HUES6 (cell line): ENCODE measurements at regions not wholly inside any gene's neighbourhood (a gene's known extent, or its start where the extent isn't known, plus 50 kb on each side); places are given as distances from the start of the nearest gene placed in this dataset.

ENCODE experiments used
- H3K27ac ChIP-seq: 2 replicates; pipeline ENCODE4 v1.7.0; 2013; ENCODE audit warnings: low read depth, mild to moderate bottlenecking, low read length, inconsistent platforms
- H3K27me3 ChIP-seq: 2 replicates; pipeline ENCODE4 v1.6.1; 2013; ENCODE audit warnings: low read length; ENCODE audit not compliant: control insufficient read depth, insufficient read depth
- H3K36me3 ChIP-seq: 2 replicates; pipeline ENCODE4 v1.6.1; 2013; ENCODE audit warnings: low read length; ENCODE audit not compliant: control insufficient read depth, insufficient read depth
- H3K4me1 ChIP-seq: 2 replicates; pipeline ENCODE4 v1.6.1; 2013; ENCODE audit warnings: low read length; ENCODE audit not compliant: control insufficient read depth, insufficient read depth
- H3K4me3 ChIP-seq: 2 replicates; pipeline ENCODE4 v1.5.1; 2013; ENCODE audit warnings: low read depth, low read length
- H3K9ac ChIP-seq: one replicate; pipeline ENCODE4 v1.6.1; 2013; ENCODE audit warnings: mild to moderate bottlenecking, low read length
- H3K9me3 ChIP-seq: 2 replicates; pipeline ENCODE4 v1.6.1; 2013; ENCODE audit warnings: low read depth, low read length; ENCODE audit not compliant: control insufficient read depth, insufficient read depth

GRCh38 chr13:80754441-80754840 is 413.5 kb upstream of the SPRY2 start:
- Histone ChIP-seq H3K4me1 (no peaks in the 10 kb centered on the region), H3K36me3 (no peaks in the 10 kb centered on the region), H3K4me3 (no peak overlapping the region), H3K9ac (no peak overlapping the region), H3K9me3 (no peaks in the 10 kb centered on the region), H3K27me3 (no peaks in the 10 kb centered on the region), H3K27ac (no peak overlapping the region)

- Histone ChIP-seq H3K4me1 (no peaks in the 10 kb centered on the region), H3K9me3 (no peaks in the 10 kb centered on the region), H3K27ac (no peak overlapping the region), H3K36me3 (no peaks in the 10 kb centered on the region), H3K9ac (no peak overlapping the region), H3K27me3 (no peaks in the 10 kb centered on the region), H3K4me3 (no peak overlapping the region)
These were observed 412.9 kb upstream of the SPRY2 start for GRCh38 chr13:80753866-80754265.

GRCh38 chr13:80751854-80752253 is 410.9 kb upstream of the SPRY2 start:
- Histone ChIP-seq H3K4me1 (no peaks in the 10 kb centered on the region), H3K9ac (no peak overlapping the region), H3K4me3 (no peak overlapping the region), H3K9me3 (no peaks in the 10 kb centered on the region), H3K36me3 (no peaks in the 10 kb centered on the region), H3K27ac (no peak overlapping the region), H3K27me3 (no peaks in the 10 kb centered on the region)

GRCh38 chr13:80744147-80744914 is 403.4 kb upstream of the SPRY2 start:
- H3K36me3 ChIP-seq = no peaks in the 10 kb centered on the region
- no peaks in the 10 kb centered on the region for H3K4me1 ChIP-seq
- no peak overlapping the region for H3K27ac ChIP-seq
- H3K9ac ChIP-seq = no peak overlapping the region
- H3K27me3 ChIP-seq = no peaks in the 10 kb centered on the region
- no peaks in the 10 kb centered on the region for H3K9me3 ChIP-seq
- no peak overlapping the region for H3K4me3 ChIP-seq

- no peaks in the 10 kb centered on the region for H3K27me3 ChIP-seq
- no peak overlapping the region for H3K4me3 ChIP-seq
- no peaks in the 10 kb centered on the region for H3K4me1 ChIP-seq
- H3K27ac ChIP-seq = no peak overlapping the region
- H3K9me3 ChIP-seq = no peaks in the 10 kb centered on the region; the same call in 1 of the 2 replicates
- no peaks in the 10 kb centered on the region for H3K36me3 ChIP-seq
- no peak overlapping the region for H3K9ac ChIP-seq
These were observed 401.1 kb upstream of the SPRY2 start for GRCh38 chr13:80742033-80742432.

- Histone ChIP-seq H3K4me1 (no peaks in the 10 kb centered on the region), H3K4me3 (no peak overlapping the region), H3K27ac (no peak overlapping the region)
These were observed 399.1 kb upstream of the SPRY2 start for GRCh38 chr13:80740071-80740470.

GRCh38 chr13:80737513-80737912 is 396.6 kb upstream of the SPRY2 start:
- Histone ChIP-seq H3K9me3 (no peaks in the 10 kb centered on the region; the same call in 1 of the 2 replicates), H3K27ac (no peak overlapping the region), H3K4me1 (no peaks in the 10 kb centered on the region), H3K4me3 (no peak overlapping the region), H3K36me3 (no peaks in the 10 kb centered on the region), H3K27me3 (no peaks in the 10 kb centered on the region), H3K9ac (no peak overlapping the region)

More at GRCh38 chr13:80740071-80740470, 399.1 kb upstream of the SPRY2 start:
- Histone ChIP-seq H3K36me3 (no peaks in the 10 kb centered on the region), H3K27me3 (no peaks in the 10 kb centered on the region), H3K9ac (no peak overlapping the region), H3K9me3 (no peaks in the 10 kb centered on the region; the same call in 1 of the 2 replicates)

- Histone ChIP-seq H3K4me3 (no peak overlapping the region), H3K27me3 (no peaks in the 10 kb centered on the region), H3K9me3 (peaks cover 2% of the 10 kb centered on the region; the same call in 1 of the 2 replicates), H3K9ac (no peak overlapping the region), H3K27ac (no peak overlapping the region), H3K36me3 (no peaks in the 10 kb centered on the region), H3K4me1 (no peaks in the 10 kb centered on the region)
These were observed 386.5 kb upstream of the SPRY2 start for GRCh38 chr13:80727321-80727975.

- no peaks in the 10 kb centered on the region for H3K4me1 ChIP-seq
- no peak overlapping the region for H3K27ac ChIP-seq
- H3K9me3 ChIP-seq = peaks cover 2% of the 10 kb centered on the region; the same call in 1 of the 2 replicates
- no peak overlapping the region for H3K9ac ChIP-seq
- no peaks in the 10 kb centered on the region for H3K27me3 ChIP-seq
- no peak overlapping the region for H3K4me3 ChIP-seq
- H3K36me3 ChIP-seq = no peaks in the 10 kb centered on the region
These were observed 385.9 kb upstream of the SPRY2 start for GRCh38 chr13:80726868-80727267.

- H3K9ac ChIP-seq = no peak overlapping the region
- peaks cover 5% of the 10 kb centered on the region; the same call in 1 of the 2 replicates for H3K4me1 ChIP-seq
- H3K27me3 ChIP-seq = no peaks in the 10 kb centered on the region
- H3K36me3 ChIP-seq = no peaks in the 10 kb centered on the region
- no peak overlapping the region for H3K4me3 ChIP-seq
- no peak overlapping the region for H3K27ac ChIP-seq
- peaks cover 2% of the 10 kb centered on the region; the same call in 1 of the 2 replicates for H3K9me3 ChIP-seq
These were observed 380.8 kb upstream of the SPRY2 start for GRCh38 chr13:80721689-80722088.

- Histone ChIP-seq H3K27me3 (no peaks in the 10 kb centered on the region), H3K9ac (no peak overlapping the region), H3K4me3 (no peak overlapping the region), H3K27ac (no peak overlapping the region), H3K36me3 (no peaks in the 10 kb centered on the region), H3K9me3 (no peaks in the 10 kb centered on the region), H3K4me1 (peaks cover 12% of the 10 kb centered on the region; the same call in 1 of the 2 replicates)
These were observed 378.0 kb upstream of the SPRY2 start for GRCh38 chr13:80718970-80719369.
